Putamen (tissue), 1 donor: ENCODE measurements at regions not wholly inside any gene's neighbourhood (a gene's known extent, or its start where the extent isn't known, plus 50 kb on each side); places are given as distances from the start of the nearest gene placed in this dataset.
"Not testable (repeated sequence)": the region's sequence is repeated elsewhere in the genome, so short reads cannot be mapped to it uniquely, and the experiment has no call there.

Experiments used
- DNase-seq: peaks from one replicate; pipeline ENCODE4 v3.0.0-alpha.2; 2016; ENCODE audit warnings: low spot score

- DNase-seq, result not testable (repeated sequence)
These were observed 80.3 kb downstream of the ANXA5 start for GRCh38 chr4:121616449-121616848.

DNA sequence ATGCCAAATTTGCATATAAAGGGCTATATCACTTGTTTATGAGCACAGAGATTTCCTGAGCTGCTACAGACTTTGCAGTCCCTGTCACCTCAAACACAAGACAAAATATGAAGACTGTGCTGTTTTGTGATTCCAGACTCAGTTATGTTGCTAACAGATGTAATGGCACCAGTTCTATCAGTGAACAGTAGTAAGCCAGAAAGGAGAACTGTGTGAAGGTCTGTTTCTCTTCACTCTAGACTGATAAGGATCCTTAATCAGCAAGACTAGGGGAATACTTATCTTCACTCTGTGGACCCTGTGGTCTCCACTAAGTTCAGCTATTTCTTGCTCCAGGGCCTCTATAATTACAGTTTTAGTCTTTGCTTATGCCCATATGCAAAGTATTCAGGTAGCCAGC lies 82.7 kb downstream of the ANXA5 start:
- no peak for DNase-seq

- DNase-seq, result no peak
These were observed 97.7 kb downstream of the ANXA5 start for GRCh38 chr4:121599049-121599448.

- no peak for DNase-seq
These were observed 99.3 kb downstream of the ANXA5 start for GRCh38 chr4:121597346-121597934.

DNA sequence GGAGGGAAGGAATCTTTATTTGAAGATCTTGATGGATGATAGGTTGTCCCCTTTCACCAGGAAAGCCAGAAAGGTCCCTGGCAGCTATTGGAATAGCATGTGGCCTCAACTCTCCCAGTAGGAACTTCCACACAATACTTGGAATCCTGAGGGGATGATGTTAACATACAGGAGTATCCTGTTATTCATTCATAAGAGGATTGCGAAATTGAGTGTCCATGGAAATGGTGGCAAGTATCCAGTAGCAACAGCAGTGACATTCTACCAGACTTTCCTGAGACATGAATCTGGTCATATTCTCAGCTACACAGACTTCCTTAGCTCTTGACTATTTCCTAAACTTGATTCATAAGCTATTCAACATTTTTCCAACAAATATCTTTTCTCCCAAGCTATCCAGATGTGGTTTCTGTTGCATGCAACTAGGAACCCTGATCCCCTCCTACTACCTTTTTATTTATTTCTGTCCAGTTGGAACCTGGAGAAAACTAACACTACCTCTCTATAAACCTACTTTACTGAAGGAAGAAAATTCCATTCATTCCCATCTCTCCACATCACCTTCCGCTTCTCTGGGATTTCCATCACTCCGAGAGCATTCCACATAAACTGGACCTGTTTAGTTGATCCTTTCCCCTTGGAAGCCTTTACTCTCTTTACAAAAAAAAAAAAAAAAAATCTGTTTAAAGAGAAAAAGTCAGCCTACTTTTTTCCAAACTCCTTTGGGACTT lies 101.8 kb downstream of the ANXA5 start:
- no peak for DNase-seq

GRCh38 chr4:121593760-121594159 lies 103.0 kb downstream of the ANXA5 start:
- no peak for DNase-seq

GRCh38 chr4:121592257-121592656 lies 104.5 kb downstream of the ANXA5 start:
- not testable (repeated sequence) for DNase-seq

DNA sequence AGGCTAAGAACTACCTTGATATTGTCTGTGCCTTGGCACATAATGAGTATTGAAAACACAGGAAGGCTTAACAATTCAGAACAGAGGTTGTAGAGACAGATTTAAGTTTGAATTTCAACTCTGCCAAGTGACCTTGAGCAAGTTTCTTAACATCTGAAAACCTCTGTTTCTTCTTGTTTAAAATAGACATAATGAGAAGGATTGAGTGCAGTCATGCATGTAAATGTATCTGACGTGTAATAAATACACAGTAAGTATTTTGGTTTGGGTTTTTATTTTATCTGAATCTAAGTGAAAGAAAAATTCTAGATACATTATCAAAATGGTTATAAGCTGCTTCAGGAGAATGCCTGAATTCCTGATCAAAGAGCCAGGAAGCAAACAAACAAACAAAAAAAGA lies 111.9 kb downstream of the ANXA5 start:
- no peak for DNase-seq

DNA sequence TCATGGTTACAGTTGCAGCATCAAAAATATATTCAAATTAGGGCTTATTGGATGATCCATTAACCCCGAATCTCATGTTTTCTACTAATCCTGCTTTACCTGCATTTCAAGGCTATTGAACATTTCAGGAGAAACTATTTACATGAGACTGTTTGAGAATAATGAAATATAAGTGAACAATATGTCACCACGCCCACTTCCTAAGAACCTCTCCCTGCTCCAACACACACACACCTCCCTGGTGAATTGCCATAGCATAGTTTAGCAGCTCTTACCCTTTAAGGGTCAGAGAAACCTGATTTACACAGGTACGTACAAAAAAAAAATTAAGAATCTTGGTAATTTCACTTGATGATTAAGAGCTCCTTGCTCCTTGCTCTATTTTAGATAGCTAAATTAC lies 113.4 kb downstream of the ANXA5 start:
- no peak for DNase-seq

GRCh38 chr4:121582296-121582695 lies 114.5 kb downstream of the ANXA5 start:
- DNase-seq, result no peak

GRCh38 chr4:121575392-121575791 lies 121.4 kb downstream of the ANXA5 start:
- not testable (repeated sequence) for DNase-seq

GRCh38 chr4:121574618-121575017 lies 122.2 kb downstream of the ANXA5 start:
- no peak for DNase-seq

- DNase-seq, result no peak
These were observed 129.0 kb downstream of the ANXA5 start for GRCh38 chr4:121567748-121568147.

DNA sequence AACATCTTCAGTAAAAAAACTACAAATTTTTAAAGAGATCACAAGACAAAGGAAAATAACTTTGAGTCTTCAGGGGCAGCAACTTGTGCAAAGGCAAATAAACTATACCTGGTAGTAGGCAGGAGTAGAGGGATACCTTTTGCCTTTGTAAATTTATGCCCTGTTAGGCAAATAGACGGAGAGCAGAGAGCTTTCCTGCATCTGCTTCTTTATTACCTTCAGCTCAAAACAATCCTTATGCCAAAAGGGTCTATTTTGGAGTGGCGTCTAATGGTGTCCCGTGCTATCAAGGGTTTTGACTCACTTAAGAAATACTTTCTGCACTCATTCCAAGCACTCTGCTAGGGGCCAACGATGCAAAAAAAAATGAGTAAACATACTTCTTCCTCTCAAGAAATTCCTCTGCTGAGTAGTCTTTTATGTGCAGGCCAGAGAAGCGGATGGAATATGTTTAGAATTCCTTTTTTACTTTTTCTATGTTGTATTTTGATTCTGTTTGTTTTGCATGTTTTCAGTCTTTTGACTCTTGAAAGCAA lies 131.9 kb downstream of the ANXA5 start:
- no peak for DNase-seq

- no peak for DNase-seq
These were observed 134.0 kb downstream of the ANXA5 start for GRCh38 chr4:121562811-121563210.

DNA sequence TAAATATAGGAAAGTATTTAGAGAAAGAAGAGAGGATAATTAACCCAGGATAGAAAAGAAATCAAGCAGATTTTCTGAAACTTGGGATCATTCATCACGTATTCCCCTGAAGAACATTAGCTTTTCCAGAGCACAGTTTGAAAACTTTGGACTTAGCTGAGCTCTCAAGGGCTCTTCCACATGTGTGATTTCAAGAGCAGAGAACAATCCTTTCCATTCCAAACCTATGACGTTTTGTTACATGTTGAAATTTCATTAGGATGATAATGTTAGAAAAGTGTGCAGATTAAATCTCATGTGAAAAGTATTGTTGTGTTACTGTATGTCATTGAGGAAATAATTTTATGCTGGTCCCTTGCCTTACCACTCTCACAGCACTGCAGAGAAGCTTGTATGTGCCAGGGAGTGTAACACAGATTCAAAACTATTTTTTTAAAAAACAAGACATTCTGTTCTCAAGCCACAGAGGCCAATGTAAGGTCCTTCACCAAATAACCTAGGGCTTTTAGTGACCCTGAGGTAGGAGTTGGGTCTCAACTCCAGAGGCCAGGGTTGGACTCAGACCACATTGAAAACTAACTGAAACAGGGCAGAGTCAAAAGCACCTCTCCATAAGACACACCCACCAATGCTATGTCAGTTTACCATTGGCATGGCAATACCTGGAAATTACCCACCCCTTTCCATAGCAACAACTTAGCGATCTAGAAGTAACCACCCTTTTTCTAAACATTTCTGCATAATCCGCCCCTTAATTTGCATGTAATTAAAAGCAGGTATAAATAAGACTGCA lies 141.3 kb downstream of the ANXA5 start:
- DNase-seq, result no peak

- no peak for DNase-seq
These were observed 142.4 kb downstream of the ANXA5 start for GRCh38 chr4:121554382-121554781.

- DNase-seq, result no peak
These were observed 144.9 kb downstream of the ANXA5 start for GRCh38 chr4:121551881-121552280.

- DNase-seq, result no peak
These were observed 145.5 kb downstream of the ANXA5 start for GRCh38 chr4:121551271-121551670.

DNA sequence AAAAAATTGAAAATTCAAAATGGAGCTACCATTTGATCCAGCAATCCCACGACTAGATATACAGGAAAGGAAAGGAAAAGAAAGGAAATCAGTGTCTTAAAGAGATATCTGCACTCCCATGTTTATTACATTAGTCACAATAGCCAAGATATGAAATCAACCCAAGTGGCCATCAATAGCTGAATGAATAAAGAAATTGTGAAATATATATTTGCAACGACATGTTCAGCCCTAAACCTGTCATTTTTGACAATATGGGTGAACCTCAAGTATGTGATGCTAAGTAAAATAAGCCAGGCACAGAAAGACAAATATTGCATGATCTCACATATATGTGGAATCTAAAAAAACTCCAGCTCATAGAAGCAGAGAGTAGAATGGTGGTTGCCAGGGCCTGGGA lies 155.1 kb downstream of the ANXA5 start:
- DNase-seq, result no peak

DNA sequence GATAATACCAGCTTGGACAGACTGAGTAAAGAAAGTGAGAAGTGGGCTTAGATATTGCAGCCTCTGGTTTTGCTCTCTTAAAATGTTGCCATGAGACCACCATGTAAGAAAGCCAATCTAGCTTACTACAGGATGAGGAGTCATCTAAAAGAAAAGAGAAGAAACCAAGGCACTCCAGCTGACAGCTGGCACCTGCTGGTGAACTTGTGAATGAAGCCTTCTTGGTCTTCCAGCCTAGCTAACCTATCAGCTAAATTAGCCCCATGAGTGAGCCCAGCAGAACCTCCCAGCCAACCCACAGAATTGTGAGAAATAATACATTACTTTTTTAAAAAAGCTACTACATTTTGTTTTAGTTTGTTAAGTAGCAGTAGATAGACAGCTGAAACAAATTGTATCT lies 154.5 kb upstream of the QRFPR start:
- no peak for DNase-seq

GRCh38 chr4:121534187-121534586 lies 153.4 kb upstream of the QRFPR start:
- DNase-seq, result no peak

- no peak for DNase-seq
These were observed 145.7 kb upstream of the QRFPR start for GRCh38 chr4:121526509-121526908.
